H4 (cell line): ENCODE measurements at regions not wholly inside any gene's neighbourhood (a gene's known extent, or its start where the extent isn't known, plus 50 kb on each side); places are given as distances from the start of the nearest gene placed in this dataset.
"Not testable (repeated sequence)": the region's sequence is repeated elsewhere in the genome, so short reads cannot be mapped to it uniquely, and the experiment has no call there.

ENCODE experiments used
- DNase-seq: peaks from one replicate; pipeline ENCODE4 v3.0.0-alpha.2; 2015; ENCODE audit warnings: low spot score

- DNase-seq, result no peak
Measured at GRCh38 chr3:104126864-104127553, 1239.7 kb upstream of the ALCAM start.

GRCh38 chr3:104127830-104128229, 1238.9 kb upstream of the ALCAM start:
- DNase-seq, result no peak

GRCh38 chr3:104132566-104133403, 1233.9 kb upstream of the ALCAM start:
- DNase-seq, result no peak

- DNase-seq, result no peak
Measured at GRCh38 chr3:104133630-104134029, 1233.1 kb upstream of the ALCAM start.

GRCh38 chr3:104137116-104137515, 1229.6 kb upstream of the ALCAM start:
- no peak for DNase-seq

GRCh38 chr3:104145164-104145563, 1221.5 kb upstream of the ALCAM start:
- DNase-seq, result no peak

- no peak for DNase-seq
Measured at GRCh38 chr3:104149154-104149553, 1217.6 kb upstream of the ALCAM start.

GRCh38 chr3:104150724-104151123, 1216.0 kb upstream of the ALCAM start:
- no peak for DNase-seq

- DNase-seq, result no peak
Measured at GRCh38 chr3:104154896-104155295, 1211.8 kb upstream of the ALCAM start.

- DNase-seq, result no peak
Measured at GRCh38 chr3:104165866-104166265, 1200.8 kb upstream of the ALCAM start.

- DNase-seq, result no peak
Measured at GRCh38 chr3:104168386-104168785, 1198.3 kb upstream of the ALCAM start.

- no peak for DNase-seq
Measured at GRCh38 chr3:104175696-104176095, 1191.0 kb upstream of the ALCAM start.

GRCh38 chr3:104176706-104177105, 1190.0 kb upstream of the ALCAM start:
- DNase-seq, result no peak

- DNase-seq, result no peak
Measured at GRCh38 chr3:104178680-104179079, 1188.0 kb upstream of the ALCAM start.

GRCh38 chr3:104180906-104181305, 1185.8 kb upstream of the ALCAM start:
- DNase-seq, result no peak

- DNase-seq, result no peak
Measured at GRCh38 chr3:104190681-104191080, 1176.0 kb upstream of the ALCAM start.

GRCh38 chr3:104198131-104198530, 1168.6 kb upstream of the ALCAM start:
- no peak for DNase-seq

GRCh38 chr3:104206925-104207324, 1159.8 kb upstream of the ALCAM start:
- no peak for DNase-seq

GRCh38 chr3:104214277-104214676, 1152.4 kb upstream of the ALCAM start:
- no peak for DNase-seq

GRCh38 chr3:104214937-104215336, 1151.8 kb upstream of the ALCAM start:
- DNase-seq, result no peak

GRCh38 chr3:104219046-104219445, 1147.7 kb upstream of the ALCAM start:
- DNase-seq, result not testable (repeated sequence)

- no peak for DNase-seq
Measured at GRCh38 chr3:104234442-104235194, 1132.1 kb upstream of the ALCAM start.
